HL-60 (cell line): ENCODE measurements at regions not wholly inside any gene's neighbourhood (a gene's known extent, or its start where the extent isn't known, plus 50 kb on each side); places are given as distances from the start of the nearest gene placed in this dataset.
A peak's percentile ranks its signal among the peaks of the same experiment; 100 is the strongest.

ENCODE experiments used
- DNase-seq, 2 experiments: peaks; one replicate each; pipeline ENCODE4 v3.0.0-alpha.2; 2010 to 2020; ENCODE audit warnings: low read depth in 1 of 2, low spot score in 1 of 2
- H3K27ac ChIP-seq: fragments of 250-450 bp; sonication (Bioruptor Pico); replicated peaks from 2 replicates; pipeline ENCODE4 v1.5.1; 2020; ENCODE audit warnings: mild to moderate bottlenecking, moderate library complexity
- H3K27me3 ChIP-seq: fragments of 250-450 bp; sonication (Bioruptor Pico); 2 replicates; pipeline ENCODE4 v1.5.1; 2021; ENCODE audit warnings: mild to moderate bottlenecking, moderate library complexity; ENCODE audit not compliant: insufficient read depth, poor library complexity, severe bottlenecking
- H3K4me3 ChIP-seq: replicated peaks from 2 replicates; pipeline ENCODE4 v1.5.1; 2011; ENCODE audit warnings: mild to moderate bottlenecking, control low read depth, low read length; ENCODE audit not compliant: insufficient read depth
- CTCF ChIP-seq: IDR thresholded peaks from one replicate; pipeline ENCODE4 v1.5.1; 2011; ENCODE audit warnings: low read length, control low read depth, inconsistent platforms; ENCODE audit not compliant: insufficient read depth
- GABPA ChIP-seq: IDR thresholded peaks from 2 replicates; pipeline ENCODE4 v1.6.1; 2012; ENCODE audit warnings: low read depth
- POLR2AphosphoS5 ChIP-seq: IDR thresholded peaks from 2 replicates; pipeline ENCODE4 v1.6.1; 2012; ENCODE audit warnings: low read depth
- SPI1 ChIP-seq: IDR thresholded peaks from 2 replicates; pipeline ENCODE4 v1.6.1; 2012; ENCODE audit warnings: low read depth, mild to moderate bottlenecking, borderline replicate concordance
- TF ChIP-seq, protein P1 (sequence below): IDR thresholded peaks from 2 replicates; pipeline ENCODE4 v1.6.1; 2012; ENCODE audit warnings: low read depth; ENCODE audit not compliant: insufficient replicate concordance

- TF ChIP-seq GABPA (no peak), POLR2AphosphoS5 (peak; percentile 65), CTCF (no peak), SPI1 (peak; percentile 22; the same call in 1 of the 2 replicates)
- TF ChIP-seq, protein P1, sequence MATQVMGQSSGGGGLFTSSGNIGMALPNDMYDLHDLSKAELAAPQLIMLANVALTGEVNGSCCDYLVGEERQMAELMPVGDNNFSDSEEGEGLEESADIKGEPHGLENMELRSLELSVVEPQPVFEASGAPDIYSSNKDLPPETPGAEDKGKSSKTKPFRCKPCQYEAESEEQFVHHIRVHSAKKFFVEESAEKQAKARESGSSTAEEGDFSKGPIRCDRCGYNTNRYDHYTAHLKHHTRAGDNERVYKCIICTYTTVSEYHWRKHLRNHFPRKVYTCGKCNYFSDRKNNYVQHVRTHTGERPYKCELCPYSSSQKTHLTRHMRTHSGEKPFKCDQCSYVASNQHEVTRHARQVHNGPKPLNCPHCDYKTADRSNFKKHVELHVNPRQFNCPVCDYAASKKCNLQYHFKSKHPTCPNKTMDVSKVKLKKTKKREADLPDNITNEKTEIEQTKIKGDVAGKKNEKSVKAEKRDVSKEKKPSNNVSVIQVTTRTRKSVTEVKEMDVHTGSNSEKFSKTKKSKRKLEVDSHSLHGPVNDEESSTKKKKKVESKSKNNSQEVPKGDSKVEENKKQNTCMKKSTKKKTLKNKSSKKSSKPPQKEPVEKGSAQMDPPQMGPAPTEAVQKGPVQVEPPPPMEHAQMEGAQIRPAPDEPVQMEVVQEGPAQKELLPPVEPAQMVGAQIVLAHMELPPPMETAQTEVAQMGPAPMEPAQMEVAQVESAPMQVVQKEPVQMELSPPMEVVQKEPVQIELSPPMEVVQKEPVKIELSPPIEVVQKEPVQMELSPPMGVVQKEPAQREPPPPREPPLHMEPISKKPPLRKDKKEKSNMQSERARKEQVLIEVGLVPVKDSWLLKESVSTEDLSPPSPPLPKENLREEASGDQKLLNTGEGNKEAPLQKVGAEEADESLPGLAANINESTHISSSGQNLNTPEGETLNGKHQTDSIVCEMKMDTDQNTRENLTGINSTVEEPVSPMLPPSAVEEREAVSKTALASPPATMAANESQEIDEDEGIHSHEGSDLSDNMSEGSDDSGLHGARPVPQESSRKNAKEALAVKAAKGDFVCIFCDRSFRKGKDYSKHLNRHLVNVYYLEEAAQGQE = peak; percentile 86
- H3K27ac ChIP-seq = peak overlapping the region; percentile 49
- no peak overlapping the region for H3K4me3 ChIP-seq
- peak; percentile 67 to 86 for DNase-seq
- no peaks in the 10 kb centered on the region for H3K27me3 ChIP-seq
Measured at GRCh38 chr10:121076776-121077715, 225.9 kb downstream of the WDR11 start.

DNA sequence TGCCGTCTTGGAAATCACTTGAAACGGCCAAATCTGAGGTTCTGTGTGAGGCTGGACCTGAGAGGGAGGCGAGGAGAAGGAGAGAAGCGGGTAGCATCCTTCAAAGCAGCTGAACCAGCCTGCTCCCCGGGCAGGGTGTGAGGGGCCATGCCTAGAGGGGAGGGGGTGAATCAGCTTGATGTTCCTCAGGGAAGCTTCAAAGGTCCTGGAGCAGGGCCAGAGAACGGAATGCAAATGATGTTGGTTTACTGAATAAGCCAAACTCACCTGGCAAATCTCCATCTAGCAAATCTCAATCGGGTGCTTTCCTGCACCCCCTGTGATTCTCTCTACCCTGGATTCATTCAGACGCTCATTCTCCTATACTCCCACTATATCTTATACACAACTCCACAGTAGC lies 226.9 kb downstream of the WDR11 start:
- peak overlapping the region; percentile 49 for H3K27ac ChIP-seq
- no peaks in the 10 kb centered on the region for H3K27me3 ChIP-seq
- no peak for DNase-seq
- H3K4me3 ChIP-seq = no peak overlapping the region
- TF ChIP-seq SPI1 = no peak
- no peak for TF ChIP-seq CTCF
- no peak for TF ChIP-seq GABPA
- TF ChIP-seq, protein P1 = no peak

GRCh38 chr10:121078672-121079102 lies 227.5 kb downstream of the WDR11 start:
- DNase-seq = no peak
- H3K27me3 ChIP-seq = no peaks in the 10 kb centered on the region
- H3K4me3 ChIP-seq = no peak overlapping the region
- TF ChIP-seq, protein P1 = no peak
- TF ChIP-seq CTCF (no peak), GABPA (no peak), POLR2AphosphoS5 (no peak), SPI1 (no peak)
- H3K27ac ChIP-seq = no peak overlapping the region
